GM21423 (cell line): ENCODE measurements at regions not wholly inside any gene's neighbourhood (a gene's known extent, or its start where the extent isn't known, plus 50 kb on each side); places are given as distances from the start of the nearest gene placed in this dataset.

Experiments used
- ATAC-seq: cut with Tn5 transposase; IDR thresholded peaks from one replicate; pipeline ENCODE4 v1.9.1; 2021; ENCODE audit warnings: mild to moderate bottlenecking, moderate library complexity; ENCODE audit not compliant: unreplicated experiment

GRCh38 chr11:122285070-122285988 is 169.3 kb upstream of the BLID start:
- no peak for ATAC-seq

- ATAC-seq = no peak
Measured at GRCh38 chr11:122280870-122281269, 164.9 kb upstream of the BLID start.

DNA sequence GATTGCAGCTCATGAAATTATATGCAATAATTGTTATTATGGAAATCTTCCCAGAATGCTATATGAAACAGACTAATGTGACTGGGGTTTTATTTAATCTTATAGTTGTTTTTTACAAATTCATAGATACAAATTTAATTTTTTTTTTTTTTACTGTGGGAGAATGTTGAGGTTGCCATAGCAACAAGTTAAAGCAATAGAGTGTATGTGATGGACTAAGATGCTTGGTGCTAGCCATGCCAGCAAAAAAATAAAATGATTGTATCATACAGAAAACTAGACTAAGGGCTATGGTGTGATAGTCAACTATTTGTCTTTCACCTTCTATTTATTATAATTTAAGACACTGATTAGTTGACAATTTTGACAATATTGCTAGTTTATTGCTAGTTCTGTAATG is 163.2 kb upstream of the BLID start:
- ATAC-seq = no peak

GRCh38 chr11:122277493-122277892 is 161.5 kb upstream of the BLID start:
- ATAC-seq = no peak

DNA sequence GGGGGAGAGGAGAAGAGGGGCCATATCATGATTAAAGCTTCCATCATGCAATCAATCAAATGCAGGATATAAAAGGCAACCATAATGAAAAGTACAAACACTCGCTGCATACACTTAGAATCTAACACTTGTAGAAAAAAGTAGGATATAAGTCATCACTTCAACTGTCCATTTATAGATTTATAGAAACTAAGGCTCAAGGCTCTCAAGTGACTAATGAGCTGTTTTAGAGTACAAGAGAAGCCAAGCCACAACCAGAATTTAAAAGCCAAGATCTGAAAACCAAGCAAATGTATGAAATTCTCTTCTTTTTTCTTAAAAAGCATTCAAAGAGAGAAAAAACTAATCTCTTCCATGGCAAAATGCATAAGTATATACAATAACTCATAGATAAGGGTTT is 160.2 kb upstream of the BLID start:
- ATAC-seq = no peak

DNA sequence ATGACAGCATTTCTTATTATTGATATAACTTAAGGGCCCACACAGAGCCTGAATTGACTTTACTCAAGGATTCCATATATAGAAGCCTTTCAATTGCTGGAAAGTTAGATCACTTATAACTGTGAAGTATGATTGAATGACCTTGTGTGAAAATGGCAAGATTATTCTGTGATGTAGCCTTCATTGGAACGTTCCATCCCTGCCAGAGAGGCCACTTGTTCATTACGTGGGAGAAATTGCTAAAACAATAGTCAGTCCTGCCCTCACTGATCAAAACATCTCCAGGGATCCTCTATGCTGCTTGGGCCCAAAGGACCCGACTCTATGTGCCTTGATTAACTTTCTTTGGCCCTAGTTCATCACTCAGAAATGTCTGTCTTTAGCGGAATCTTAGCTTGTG is 159.5 kb upstream of the BLID start:
- no peak for ATAC-seq

GRCh38 chr11:122273476-122274191 is 157.6 kb upstream of the BLID start:
- no peak for ATAC-seq

DNA sequence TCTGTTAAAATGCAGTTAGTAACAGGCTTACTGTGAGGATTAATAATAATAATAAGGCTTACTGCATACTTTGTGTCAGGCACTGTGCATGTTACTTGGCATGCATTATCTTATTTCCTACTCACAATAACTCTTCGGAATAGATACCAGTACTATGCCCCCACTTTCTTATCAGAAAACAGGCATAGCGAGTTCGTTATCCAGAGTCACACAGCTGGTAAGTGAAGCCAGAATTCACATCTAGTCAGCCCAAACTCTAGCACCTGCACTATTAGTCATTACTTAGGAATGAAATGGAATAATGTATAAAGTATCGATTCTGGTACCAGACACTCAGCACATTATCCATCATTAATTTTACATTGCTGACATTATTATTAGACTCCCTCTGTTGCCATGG is 155.7 kb upstream of the BLID start:
- no peak for ATAC-seq

DNA sequence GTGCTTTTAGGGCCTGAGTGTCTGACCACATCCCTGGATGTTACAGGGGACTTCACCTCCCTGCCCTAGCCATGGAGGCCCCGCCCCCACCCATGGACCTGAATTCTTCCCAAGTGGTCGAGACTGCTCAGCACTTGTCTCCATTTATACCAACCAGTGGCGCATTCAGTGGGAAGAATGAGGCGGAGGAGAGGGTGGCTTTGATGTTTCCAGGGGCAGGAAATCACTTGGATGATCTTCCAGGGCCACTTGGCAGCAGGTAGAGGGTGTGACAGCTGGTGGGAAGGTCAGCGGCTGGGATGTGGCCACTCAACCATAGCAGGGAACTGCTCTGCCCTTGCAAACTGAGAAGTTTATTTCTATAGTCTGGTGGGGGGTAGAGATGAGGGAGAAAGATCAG is 155.1 kb upstream of the BLID start:
- no peak for ATAC-seq

DNA sequence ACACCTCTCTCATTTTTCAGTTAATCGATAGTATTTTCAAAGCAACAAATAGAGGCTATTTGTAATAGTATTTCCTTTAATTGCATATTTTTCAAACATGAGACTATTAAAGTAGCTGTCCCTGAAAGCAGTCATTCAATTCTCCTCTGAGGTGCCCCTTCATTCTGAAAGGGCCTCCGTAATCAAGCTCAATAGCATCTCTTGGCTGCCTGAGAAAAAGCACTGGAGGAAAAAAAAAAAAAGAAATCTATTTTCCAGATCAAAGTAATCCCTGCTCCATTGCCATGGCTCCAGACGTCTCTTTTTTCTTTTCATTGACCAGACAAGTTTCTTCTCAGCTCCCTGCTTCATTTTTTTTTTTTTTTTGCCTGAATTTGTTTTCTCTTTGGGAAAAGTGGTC is 154.5 kb upstream of the BLID start:
- no peak for ATAC-seq

GRCh38 chr11:122269824-122270223 is 153.8 kb upstream of the BLID start:
- no peak for ATAC-seq

DNA sequence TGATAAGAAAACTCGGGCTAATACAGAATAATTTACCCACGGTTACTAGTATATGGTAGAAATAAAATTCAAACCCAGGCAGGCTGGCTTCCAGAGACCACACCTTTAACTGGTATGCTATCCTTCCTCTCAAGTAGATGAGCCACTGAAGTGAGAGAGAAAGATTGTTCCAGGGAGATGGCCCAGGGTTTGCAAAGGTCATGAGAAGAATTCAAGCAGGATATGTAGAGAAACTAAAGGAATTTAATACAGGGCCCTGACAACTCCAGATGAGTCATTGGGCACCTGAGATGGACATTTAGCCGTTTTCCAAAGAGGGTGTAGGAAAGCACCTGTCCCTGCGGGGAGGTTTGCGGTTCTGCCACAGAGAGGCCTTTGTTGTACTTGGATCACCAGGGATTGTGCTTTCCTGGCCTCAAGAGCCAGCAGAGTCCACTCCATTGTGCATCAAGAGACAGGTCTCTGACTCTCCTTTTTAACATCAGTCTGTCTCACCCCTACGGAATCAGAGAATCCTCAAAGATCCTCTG is 152.7 kb upstream of the BLID start:
- ATAC-seq = no peak

DNA sequence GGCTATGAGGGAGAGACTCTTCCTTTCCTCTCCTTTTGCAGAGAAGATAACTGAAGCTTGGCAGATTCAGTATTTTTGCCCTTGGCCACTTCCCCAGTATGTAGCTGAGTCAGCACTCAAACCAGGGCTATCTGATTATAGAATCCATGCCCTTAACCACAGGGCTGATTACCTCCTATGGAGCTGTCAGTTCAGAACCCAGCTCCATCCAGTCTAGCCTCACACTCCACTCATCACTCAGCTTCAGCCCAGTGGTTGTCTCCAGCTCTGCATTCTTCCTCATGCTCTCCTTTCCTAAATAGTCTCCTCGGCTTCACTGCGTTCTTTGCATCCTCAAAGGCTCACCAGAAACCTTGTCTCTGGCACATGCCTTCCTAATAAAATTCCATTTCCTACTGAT is 151.6 kb upstream of the BLID start:
- no peak for ATAC-seq

- no peak for ATAC-seq
Measured at GRCh38 chr11:122265981-122266380, 150.0 kb upstream of the BLID start.

DNA sequence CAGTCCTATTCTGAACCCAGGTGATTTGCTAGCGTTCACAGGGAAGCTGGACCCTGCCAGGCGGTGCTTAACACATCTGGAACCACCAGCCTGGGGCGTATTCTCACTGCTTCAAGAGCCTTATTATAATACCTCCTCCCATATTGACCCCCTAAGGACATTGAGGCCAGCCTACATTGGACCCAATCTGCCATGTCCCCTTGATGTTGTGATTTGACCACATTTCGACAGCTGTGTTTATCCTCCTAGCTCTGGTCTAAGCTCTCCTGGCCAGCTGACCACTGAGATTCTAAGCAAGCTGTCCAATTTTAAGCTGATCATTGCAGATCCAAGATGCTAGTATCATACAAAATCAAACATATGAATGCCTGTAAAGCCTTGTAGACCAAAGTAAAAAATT is 148.1 kb upstream of the BLID start:
- ATAC-seq = no peak

DNA sequence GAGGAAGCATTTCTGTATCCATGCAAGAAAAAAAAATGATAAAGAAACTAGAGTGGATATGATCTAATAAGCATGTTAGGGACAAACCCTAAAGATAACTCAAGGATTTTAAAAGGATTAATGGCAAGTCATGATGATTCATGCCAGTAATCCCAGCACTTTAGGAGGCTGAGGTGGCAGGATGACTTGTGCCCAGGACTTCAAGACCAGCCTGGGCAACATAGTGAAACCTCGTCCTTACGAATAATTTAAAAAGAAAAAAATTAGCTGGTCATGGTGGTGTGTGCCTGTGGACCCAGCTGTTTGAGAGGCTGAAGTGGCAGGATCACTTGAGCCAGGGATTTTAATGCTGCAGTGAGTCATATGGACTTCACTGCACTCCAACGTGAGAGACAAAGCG is 145.5 kb upstream of the BLID start:
- ATAC-seq = no peak

DNA sequence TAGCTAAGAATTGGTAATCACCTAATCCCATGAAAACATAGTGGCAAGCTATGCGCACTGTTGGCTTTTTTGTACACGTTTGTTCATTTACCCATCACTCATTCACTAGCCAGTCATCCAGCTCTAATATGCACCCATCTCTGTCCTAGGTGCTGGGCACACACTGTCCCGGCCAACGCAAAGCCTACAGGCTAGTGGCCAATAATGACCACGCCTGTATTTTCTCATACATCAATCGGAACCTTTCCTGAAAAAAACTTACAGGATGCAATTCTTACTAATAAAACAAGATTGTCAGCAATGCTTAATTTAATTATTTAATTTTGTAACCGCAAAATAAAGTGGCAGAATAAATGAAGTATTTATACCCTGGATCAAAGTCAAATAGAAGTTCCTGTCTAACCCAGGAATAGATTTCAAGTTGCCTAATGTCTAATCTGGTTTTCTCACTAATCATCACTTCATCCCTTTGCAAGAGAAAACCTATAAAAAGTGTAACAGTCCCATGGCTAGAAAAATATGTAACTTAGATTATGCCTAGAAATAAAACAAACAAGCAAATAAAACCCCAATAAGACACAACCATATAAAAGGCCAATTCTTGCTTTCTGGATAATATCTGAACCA is 143.3 kb upstream of the BLID start:
- ATAC-seq = no peak

- no peak for ATAC-seq
Measured at GRCh38 chr11:122258446-122259194, 142.6 kb upstream of the BLID start.

- ATAC-seq = no peak
Measured at GRCh38 chr11:122253589-122254231, 137.7 kb upstream of the BLID start.

- ATAC-seq = no peak
Measured at GRCh38 chr11:122248939-122249338, 132.9 kb upstream of the BLID start.
